ENCODE measurements at regions not wholly inside any gene's neighbourhood (a gene's known extent, or its start where the extent isn't known, plus 50 kb on each side); places are given as distances from the start of the nearest gene placed in this dataset.

DNA sequence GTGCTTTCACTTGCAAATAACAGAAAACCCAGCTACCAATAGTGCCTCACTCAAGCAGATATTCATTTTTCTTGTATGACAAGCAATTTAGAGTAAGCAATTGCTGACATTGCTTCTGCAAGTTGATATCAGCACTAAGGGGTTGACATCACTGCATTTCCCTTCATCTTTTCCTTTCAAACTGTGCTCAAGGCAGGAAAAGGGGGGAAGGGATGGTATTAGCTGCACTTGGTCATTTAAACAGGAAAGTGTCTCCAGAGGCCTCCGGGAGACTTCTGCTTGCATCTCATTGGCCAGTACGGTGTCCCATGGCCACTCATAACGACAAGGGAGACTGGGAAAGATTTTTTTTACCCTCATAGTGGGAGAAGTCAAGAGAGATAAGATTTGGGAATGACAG, 65.5 kb upstream of the FGG start:
- TF ChIP-seq, protein P1, sequence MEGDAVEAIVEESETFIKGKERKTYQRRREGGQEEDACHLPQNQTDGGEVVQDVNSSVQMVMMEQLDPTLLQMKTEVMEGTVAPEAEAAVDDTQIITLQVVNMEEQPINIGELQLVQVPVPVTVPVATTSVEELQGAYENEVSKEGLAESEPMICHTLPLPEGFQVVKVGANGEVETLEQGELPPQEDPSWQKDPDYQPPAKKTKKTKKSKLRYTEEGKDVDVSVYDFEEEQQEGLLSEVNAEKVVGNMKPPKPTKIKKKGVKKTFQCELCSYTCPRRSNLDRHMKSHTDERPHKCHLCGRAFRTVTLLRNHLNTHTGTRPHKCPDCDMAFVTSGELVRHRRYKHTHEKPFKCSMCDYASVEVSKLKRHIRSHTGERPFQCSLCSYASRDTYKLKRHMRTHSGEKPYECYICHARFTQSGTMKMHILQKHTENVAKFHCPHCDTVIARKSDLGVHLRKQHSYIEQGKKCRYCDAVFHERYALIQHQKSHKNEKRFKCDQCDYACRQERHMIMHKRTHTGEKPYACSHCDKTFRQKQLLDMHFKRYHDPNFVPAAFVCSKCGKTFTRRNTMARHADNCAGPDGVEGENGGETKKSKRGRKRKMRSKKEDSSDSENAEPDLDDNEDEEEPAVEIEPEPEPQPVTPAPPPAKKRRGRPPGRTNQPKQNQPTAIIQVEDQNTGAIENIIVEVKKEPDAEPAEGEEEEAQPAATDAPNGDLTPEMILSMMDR (conservative IDR thresholded peaks at IDR 0.05; ENCODE audit: low read depth, low read length) = no peak
- no peak for TF ChIP-seq EZH2 (IDR thresholded peaks at IDR 0.05; ENCODE audit: low read length, unreplicated experiment)

All from PC-3 (cell line).